ENCODE measurements at regions not wholly inside any gene's neighbourhood (a gene's known extent, or its start where the extent isn't known, plus 50 kb on each side); places are given as distances from the start of the nearest gene placed in this dataset.

GRCh38 chr1:34376531-34376930, 199.8 kb downstream of the C1orf94 start:
- in situ Hi-C loops (cut with MboI): no loop called here
- ATAC-seq: no peak
- FAIRE-seq: no peak
- Histone ChIP-seq H3K27ac (ENCODE audit: extremely low read depth, low read depth, low read length) (no peak overlapping the region), H3K4me3 (no peak overlapping the region), H2AFZ (ENCODE audit: low read depth, low read length) (no peak overlapping the region), H3K27me3 (ENCODE audit: control insufficient read depth in 2 of 2, insufficient read depth in 2 of 2, low read length in 2 of 2) (no peaks in the 10 kb centered on the region; a peak in 1 of 5 replicates), H4K20me1 (replicated peaks; ENCODE audit: control insufficient read depth, insufficient read depth, low read length) (no peaks in the 10 kb centered on the region), H3K79me2 (ENCODE audit: control insufficient read depth, insufficient read depth, low read length) (no peaks in the 10 kb centered on the region), H3K36me3 (ENCODE audit: control insufficient read depth, insufficient read depth, low read length) (no peaks in the 10 kb centered on the region), H3K9me3 (replicated peaks; ENCODE audit: control insufficient read depth, insufficient read depth, low read depth, low read length) (no peaks in the 10 kb centered on the region; the same call in 1 of the 2 replicates), H3K9me1 (ENCODE audit: control insufficient read depth, insufficient read depth, low read length) (no peaks in the 10 kb centered on the region), H3K4me2 (ENCODE audit: insufficient read depth, low read length) (no peak overlapping the region), H3K9ac (ENCODE audit: insufficient read depth in 1 of 2, low read depth in 2 of 2, low read length in 2 of 2) (no peak overlapping the region), H3K4me1 (replicated peaks in 1 of 2; ENCODE audit: control insufficient read depth in 2 of 2, insufficient read depth in 2 of 2, low read length in 2 of 2) (peaks cover 0 to 10% of the 10 kb centered on the region in 2 experiments; a peak in 2 of 5 replicates)
- no TSS peak for BruUV-seq (replicated peaks)
- DNase-seq (ENCODE audit: extremely low read depth in 1 of 4, low spot score in 3 of 4): no peak
- POLR2A ChIA-PET: no interaction called here
- CTCF ChIA-PET (ENCODE audit: low intra/inter-chr PET ratio): no interaction called here
- intact Hi-C loops (cut with micrococcal nuclease): no loop called here
- 0% methylated on average over 2 of the region's 2 CpGs for WGBS (ENCODE audit: insufficient coverage, low coverage, missing lambda C conversion rate)
- no peak for TF ChIP-seq GTF2F1 (IDR thresholded peaks at IDR 0.05; ENCODE audit: low read depth, low read length)
- no peak for TF ChIP-seq ZNF407 (IDR thresholded peaks at IDR 0.05; ENCODE audit: low read depth)
- TF ChIP-seq NEUROD1 (IDR thresholded peaks at IDR 0.05; ENCODE audit: borderline replicate concordance, low read depth, low read length, partially characterized antibody): no peak
- TF ChIP-seq SREBF2 (CRISPR knock-in tag; IDR thresholded peaks at IDR 0.05): no peak
- TF ChIP-seq RFX1 (IDR thresholded peaks at IDR 0.05): no peak

Measured in K562 (cell line).